HuH-7 (cell line): ENCODE measurements at regions not wholly inside any gene's neighbourhood (a gene's known extent, or its start where the extent isn't known, plus 50 kb on each side); places are given as distances from the start of the nearest gene placed in this dataset.
"Not testable (repeated sequence)": the region's sequence is repeated elsewhere in the genome, so short reads cannot be mapped to it uniquely, and the experiment has no call there.

ENCODE experiments used
- DNase-seq: peaks from one replicate; pipeline ENCODE4 v3.0.0; 2011; ENCODE audit warnings: low spot score

- no peak for DNase-seq
Observed at GRCh38 chr1:191504999-191505398, 653.3 kb upstream of the RGS18 start.

- no peak for DNase-seq
Observed at GRCh38 chr1:191508239-191508638, 650.0 kb upstream of the RGS18 start.

DNA sequence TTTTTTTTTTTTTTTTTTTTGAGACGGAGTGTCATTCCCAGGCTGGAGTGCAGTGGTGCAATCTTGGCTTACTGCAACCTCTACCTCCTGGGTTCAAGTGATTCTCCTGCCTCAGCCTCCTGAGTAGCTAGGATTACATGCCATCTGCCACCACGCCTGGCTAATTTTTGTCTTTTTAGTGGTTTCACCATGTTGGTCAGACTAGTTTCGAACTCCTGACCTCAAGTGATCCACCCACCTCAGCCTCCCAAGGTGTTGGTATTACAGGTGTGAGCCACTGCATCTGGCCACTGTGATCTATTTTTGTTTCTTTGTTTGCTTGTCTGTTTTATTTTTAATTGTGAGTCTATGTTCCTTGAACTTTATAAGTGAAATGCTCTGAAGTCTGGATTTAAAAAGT, 646.8 kb upstream of the RGS18 start:
- DNase-seq, result not testable (repeated sequence)

DNA sequence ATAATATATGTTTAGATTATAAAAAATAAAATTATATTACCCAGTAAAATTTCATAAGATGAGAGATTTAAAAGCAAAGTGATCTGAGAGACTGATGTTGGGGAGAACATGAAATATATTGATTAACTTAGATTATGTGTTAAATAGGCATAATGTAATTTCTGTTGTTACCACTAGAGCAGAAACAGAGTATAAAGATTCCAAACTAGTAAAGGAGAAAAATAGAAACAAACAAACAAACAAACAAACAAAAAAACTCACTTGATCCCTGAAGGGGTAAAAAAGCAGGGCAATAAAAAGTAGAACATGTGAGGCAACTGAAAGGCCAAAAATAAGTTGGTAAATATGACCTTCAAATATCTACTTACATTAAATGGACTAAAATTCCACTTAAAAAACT, 640.4 kb upstream of the RGS18 start:
- DNase-seq, result no peak

DNA sequence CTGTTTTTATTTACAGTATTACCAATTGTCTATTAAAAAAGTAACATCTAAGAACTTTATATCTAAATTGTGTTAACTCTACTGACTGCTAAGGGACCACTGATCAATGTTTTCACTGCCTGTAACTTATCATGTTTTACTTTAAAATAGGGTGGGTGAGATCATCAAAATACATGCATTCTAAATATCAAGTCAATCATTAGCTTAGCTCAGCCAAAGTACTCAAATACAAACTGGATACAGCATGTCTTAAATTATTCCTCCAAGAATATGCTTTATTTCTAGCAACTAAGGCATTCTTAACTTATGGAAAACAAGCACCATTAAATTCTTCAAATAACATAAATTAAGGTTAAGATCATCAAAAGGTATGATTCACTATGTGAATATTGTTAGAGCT, 638.7 kb upstream of the RGS18 start:
- no peak for DNase-seq

DNA sequence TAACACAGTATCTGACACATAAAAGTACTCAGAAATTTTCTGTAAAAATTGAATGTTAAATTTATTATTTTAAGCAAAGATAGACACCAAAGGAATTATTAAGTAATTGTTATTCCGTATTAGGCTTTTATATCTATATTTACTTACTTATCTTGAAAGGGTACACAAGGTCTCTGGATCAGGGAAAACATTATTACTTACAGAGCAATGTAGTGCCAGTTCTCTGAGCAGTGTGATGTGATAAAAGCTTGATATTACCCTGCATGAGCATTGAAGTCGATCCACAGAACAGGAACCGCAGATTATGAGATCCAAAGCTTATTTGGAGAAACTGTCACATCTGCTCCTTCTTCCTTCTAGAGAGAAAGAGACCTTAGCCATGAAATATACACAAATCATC, 637.9 kb upstream of the RGS18 start:
- no peak for DNase-seq

DNA sequence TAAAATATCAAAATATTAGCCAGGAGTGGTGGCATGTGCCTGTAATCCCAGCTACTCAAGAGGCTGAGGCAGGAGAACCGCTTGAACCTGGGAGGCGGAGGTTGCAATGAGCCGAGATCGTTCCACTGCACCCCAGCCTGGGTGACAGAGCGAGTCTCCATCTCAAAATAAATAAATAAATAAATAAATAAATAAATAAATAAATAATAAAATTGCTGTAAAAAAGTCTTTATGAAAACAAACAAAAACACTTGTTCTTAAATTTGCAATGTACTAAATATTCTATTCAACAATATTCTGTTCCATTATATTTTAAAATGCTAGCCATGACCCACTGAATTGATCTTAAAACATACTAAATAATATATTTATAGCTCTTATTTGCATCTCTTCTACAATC, 632.3 kb upstream of the RGS18 start:
- DNase-seq, result not testable (repeated sequence)

- no peak for DNase-seq
Observed at GRCh38 chr1:191528275-191528674, 630.0 kb upstream of the RGS18 start.

DNA sequence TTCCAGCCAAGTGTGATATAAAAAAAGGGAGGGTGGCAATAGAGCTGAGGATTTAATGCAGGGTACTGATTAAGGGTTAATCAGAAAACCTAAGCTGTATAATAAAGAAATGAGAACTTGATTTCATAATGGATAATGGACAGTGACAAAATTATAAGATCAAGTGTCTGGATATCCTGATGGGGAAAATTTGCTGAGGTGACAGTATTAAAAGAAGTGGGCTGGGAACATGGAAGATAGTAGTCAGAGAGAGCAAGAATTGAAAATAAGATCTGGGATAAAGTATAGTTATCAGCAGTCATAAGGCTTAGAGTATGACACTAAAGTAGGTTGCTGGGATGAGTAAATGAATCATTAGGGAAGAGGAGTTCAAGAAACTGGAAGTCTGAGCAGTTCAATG, 627.3 kb upstream of the RGS18 start:
- no peak for DNase-seq

- DNase-seq, result no peak
Observed at GRCh38 chr1:191533254-191533653, 625.0 kb upstream of the RGS18 start.

- no peak for DNase-seq
Observed at GRCh38 chr1:191536791-191537429, 621.4 kb upstream of the RGS18 start.

- no peak for DNase-seq
Observed at GRCh38 chr1:191541758-191542157, 616.5 kb upstream of the RGS18 start.

- DNase-seq, result no peak
Observed at GRCh38 chr1:191542444-191542843, 615.8 kb upstream of the RGS18 start.

DNA sequence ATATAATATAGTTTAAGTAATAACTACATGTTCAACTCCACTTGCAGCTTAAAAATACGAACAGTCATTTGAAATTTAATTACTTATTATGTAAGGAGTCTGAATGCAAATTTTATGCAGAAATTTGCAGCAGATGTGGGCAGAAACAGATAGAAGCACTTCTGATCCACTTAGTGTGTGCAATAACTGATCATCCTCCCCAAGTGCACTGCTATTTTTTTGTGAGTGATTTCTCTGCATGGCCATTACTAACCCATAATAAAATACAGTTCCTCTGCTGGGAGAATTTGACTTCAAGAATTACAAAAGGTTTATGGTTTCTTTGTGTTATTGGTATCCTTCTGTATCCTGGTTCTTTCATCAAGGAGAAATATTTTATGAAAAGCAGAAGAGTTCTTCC, 611.5 kb upstream of the RGS18 start:
- DNase-seq, result no peak

DNA sequence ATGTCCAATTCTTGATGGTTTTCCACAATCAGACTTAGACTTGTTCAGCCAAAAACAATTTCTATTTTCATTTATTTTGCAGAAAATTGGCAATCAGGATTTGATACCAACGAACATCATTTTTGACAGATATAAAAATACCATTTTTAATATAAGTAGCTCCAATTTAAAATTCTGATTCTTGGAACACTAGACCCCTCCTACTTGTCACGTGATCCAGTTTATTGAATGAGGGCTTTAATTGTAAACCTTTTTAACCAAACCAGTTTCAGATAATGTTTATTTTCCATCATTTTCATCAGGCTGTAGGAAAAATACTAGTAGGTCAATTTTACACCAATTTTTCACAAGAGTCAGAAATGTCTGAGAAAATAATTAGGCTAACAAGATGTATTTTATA, 607.2 kb upstream of the RGS18 start:
- DNase-seq, result no peak

GRCh38 chr1:191558379-191558778, 599.9 kb upstream of the RGS18 start:
- DNase-seq, result no peak

DNA sequence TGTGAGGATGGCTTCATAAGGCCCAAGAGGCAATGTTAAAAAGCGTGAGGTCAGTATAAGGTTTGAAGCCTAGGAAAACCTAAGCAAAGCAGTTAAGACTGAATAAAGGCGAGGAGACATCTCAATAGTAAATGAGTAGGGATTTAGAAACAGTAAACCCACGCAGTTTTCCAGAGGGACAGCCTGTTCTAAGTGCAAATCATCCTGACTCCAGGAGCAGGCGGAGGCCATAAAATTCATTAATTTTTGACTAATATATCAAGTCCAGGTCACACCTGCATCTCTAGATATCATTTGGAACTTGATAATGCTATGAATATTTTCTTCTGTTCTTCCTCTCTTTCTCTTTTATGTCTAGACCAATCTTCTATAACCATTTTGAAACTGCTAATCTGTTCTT, 597.0 kb upstream of the RGS18 start:
- no peak for DNase-seq

GRCh38 chr1:191564275-191564674, 594.0 kb upstream of the RGS18 start:
- DNase-seq, result no peak

GRCh38 chr1:191572479-191572878, 585.8 kb upstream of the RGS18 start:
- no peak for DNase-seq

- DNase-seq, result no peak
Observed at GRCh38 chr1:191575180-191575579, 583.1 kb upstream of the RGS18 start.

GRCh38 chr1:191575746-191576145, 582.5 kb upstream of the RGS18 start:
- DNase-seq, result no peak

DNA sequence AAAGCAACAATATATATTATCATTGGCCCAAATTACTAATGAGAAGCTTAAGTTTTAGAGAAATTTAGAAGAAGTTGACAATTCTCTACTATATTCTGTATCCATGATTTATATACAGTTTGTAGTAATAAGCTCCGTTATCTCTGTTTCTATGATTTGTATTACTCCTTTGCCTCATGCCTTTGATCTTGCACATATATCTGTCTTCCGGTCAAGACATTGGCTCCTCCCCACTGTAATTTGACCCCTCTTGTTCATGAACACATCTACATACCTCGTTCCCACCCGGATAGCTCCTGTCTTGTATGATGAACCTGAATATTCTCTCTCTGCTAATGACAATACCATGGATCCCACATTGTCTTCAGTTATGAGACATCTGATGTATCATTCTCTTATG, 581.0 kb upstream of the RGS18 start:
- no peak for DNase-seq

DNA sequence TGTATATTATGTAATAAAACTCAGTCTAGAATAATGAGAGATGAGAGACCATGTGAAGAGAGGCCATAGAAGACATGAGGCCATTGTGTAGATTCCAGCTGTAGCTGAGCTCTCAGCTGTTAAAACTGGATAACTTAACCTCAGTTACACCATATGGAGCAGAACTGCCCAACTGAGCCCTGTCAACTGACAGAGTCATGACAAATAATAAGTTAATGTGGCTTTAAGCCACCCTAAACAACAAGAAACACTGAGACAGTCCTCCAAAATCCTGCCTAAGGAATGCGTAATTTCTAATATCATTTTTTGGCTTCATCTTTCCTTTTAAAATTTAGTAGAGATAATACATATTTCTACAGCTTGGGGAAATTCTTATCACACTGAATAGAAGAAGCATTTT, 580.0 kb upstream of the RGS18 start:
- no peak for DNase-seq

DNA sequence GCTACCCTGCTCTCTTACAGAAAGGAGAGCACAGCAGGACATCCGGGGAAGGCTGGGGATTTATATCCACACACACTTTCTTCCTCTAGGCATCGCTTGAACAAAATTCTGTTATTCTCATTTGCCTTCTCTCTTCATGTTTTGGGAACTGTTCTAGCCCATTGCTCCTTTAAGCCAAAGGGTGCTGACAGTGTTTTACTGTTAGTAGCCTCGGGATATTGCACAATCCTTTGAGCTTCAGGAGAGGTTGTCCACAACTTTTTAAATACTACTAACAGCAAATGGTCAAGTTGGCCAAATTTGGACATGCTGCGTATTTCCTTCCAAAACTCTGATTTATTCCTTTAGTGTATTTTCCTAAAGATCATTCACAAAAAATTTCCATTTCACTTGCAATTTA, 579.2 kb upstream of the RGS18 start:
- no peak for DNase-seq

GRCh38 chr1:191582169-191582568, 576.1 kb upstream of the RGS18 start:
- DNase-seq, result no peak
